ENCODE measurements at regions not wholly inside any gene's neighbourhood (a gene's known extent, or its start where the extent isn't known, plus 50 kb on each side); places are given as distances from the start of the nearest gene placed in this dataset.

- no peak for TF ChIP-seq POLR2AphosphoS5 (IDR thresholded peaks at IDR 0.05)
- TF ChIP-seq POLR2A (IDR thresholded peaks at IDR 0.05) = no peak
- TF ChIP-seq CTCF (IDR thresholded peaks at IDR 0.05) = no peak
Observed at GRCh38 chr12:89968151-89968700, 259.6 kb upstream of the ATP2B1 start.
